ENCODE measurements at regions not wholly inside any gene's neighbourhood (a gene's known extent, or its start where the extent isn't known, plus 50 kb on each side); places are given as distances from the start of the nearest gene placed in this dataset.

GRCh38 chr16:86243123-86243473 is 267.2 kb upstream of the FOXF1 start:
- no peaks in the 10 kb centered on the region for H3K4me1 ChIP-seq (ENCODE audit: control insufficient read depth, extremely low read depth, insufficient read depth, low read length)
- H2AFZ ChIP-seq (ENCODE audit: low read depth, low read length), result no peak overlapping the region
- no peak overlapping the region for H3K27ac ChIP-seq (ENCODE audit: insufficient read depth, low read depth, low read length)
- no peak overlapping the region for H3K4me3 ChIP-seq (replicated peaks in 1 of 3; ENCODE audit: insufficient read depth in 1 of 3, low read depth in 1 of 3, low read length in 3 of 3)
- ChIA-PET CTCF (interaction anchor here (0.6 to 2.7 kb wide), 3 partner anchors 9 to 1036 kb away, joined by 3 to 18 read pairs (median 4); no protein-coding TSS in a partner anchor), POLR2A (no interaction called here)
- TF ChIP-seq GATA2 (IDR thresholded peaks at IDR 0.05; ENCODE audit: insufficient read depth, insufficient read length, low read depth, low read length) (no peak), MAX (IDR thresholded peaks at IDR 0.05; ENCODE audit: insufficient read depth, insufficient read length) (no peak), FOS (IDR thresholded peaks at IDR 0.05; ENCODE audit: borderline replicate concordance, insufficient read depth, low read length) (no peak), MYC (IDR thresholded peaks at IDR 0.05; ENCODE audit: low read depth, low read length) (no peak), EZH2 (IDR thresholded peaks at IDR 0.05; ENCODE audit: borderline replicate concordance, low read depth, low read length, severe bottlenecking) (no peak), CTCF (IDR thresholded peaks at IDR 0.05; ENCODE audit: extremely low read depth in 1 of 2, insufficient read depth in 1 of 2, low read depth in 1 of 2, low read length in 2 of 2) (no peak), JUN (IDR thresholded peaks at IDR 0.05; ENCODE audit: borderline replicate concordance, insufficient read depth, insufficient read length, low read depth) (no peak), POLR2A (IDR thresholded peaks at IDR 0.05; ENCODE audit: low read depth, low read length) (no peak), POLR2AphosphoS5 (IDR thresholded peaks at IDR 0.05; ENCODE audit: insufficient read depth, low read depth, low read length) (no peak)
- no peak overlapping the region for H3K9ac ChIP-seq (replicated peaks; ENCODE audit: extremely low read depth, insufficient read depth, low read length)
- dilution Hi-C loops (cut with MboI; ENCODE audit: extremely low pct_ligation_motif_present, low sequenced_read_pairs) (no loop called here), intact Hi-C loops (cut with micrococcal nuclease) (no loop called here)
- no peaks in the 10 kb centered on the region for H3K36me3 ChIP-seq (ENCODE audit: control insufficient read depth in 2 of 2, extremely low read depth in 1 of 2, insufficient read depth in 2 of 2, low read length in 2 of 2)
- H3K79me2 ChIP-seq (ENCODE audit: control insufficient read depth, insufficient read depth, low read length), result no peaks in the 10 kb centered on the region
- FAIRE-seq (no peak), DNase-seq (ENCODE audit: low read depth, low spot score) (no peak)
- H3K9me3 ChIP-seq (replicated peaks; ENCODE audit: control insufficient read depth, insufficient read depth, low read length), result no peaks in the 10 kb centered on the region
- H3K4me2 ChIP-seq (ENCODE audit: insufficient read depth, low read length), result no peak overlapping the region
- H3K9me1 ChIP-seq (replicated peaks; ENCODE audit: control insufficient read depth, extremely low read depth, insufficient read depth, low read length), result no peaks in the 10 kb centered on the region
- BruUV-seq (replicated peaks), result no TSS peak
- H3K27me3 ChIP-seq (ENCODE audit: control insufficient read depth in 2 of 2, insufficient read depth in 2 of 2, low read length in 2 of 2), result peaks cover 17 to 21% of the 10 kb centered on the region in 2 experiments
- H4K20me1 ChIP-seq (replicated peaks; ENCODE audit: control insufficient read depth, extremely low read depth, insufficient read depth, low read length), result no peaks in the 10 kb centered on the region

Measured in endothelial cell of umbilical vein (primary cell).